Suppressor macrophage treated with lipopolysaccharide for 1 hour (primary cell): ENCODE measurements at regions not wholly inside any gene's neighbourhood (a gene's known extent, or its start where the extent isn't known, plus 50 kb on each side); places are given as distances from the start of the nearest gene placed in this dataset.
A peak's percentile ranks its signal among the peaks of the same experiment; 100 is the strongest.

Source experiments
- DNase-seq, 3 donors: peaks; one replicate each; pipeline ENCODE4 v3.0.0-alpha.2; 2020 to 2022

DNA sequence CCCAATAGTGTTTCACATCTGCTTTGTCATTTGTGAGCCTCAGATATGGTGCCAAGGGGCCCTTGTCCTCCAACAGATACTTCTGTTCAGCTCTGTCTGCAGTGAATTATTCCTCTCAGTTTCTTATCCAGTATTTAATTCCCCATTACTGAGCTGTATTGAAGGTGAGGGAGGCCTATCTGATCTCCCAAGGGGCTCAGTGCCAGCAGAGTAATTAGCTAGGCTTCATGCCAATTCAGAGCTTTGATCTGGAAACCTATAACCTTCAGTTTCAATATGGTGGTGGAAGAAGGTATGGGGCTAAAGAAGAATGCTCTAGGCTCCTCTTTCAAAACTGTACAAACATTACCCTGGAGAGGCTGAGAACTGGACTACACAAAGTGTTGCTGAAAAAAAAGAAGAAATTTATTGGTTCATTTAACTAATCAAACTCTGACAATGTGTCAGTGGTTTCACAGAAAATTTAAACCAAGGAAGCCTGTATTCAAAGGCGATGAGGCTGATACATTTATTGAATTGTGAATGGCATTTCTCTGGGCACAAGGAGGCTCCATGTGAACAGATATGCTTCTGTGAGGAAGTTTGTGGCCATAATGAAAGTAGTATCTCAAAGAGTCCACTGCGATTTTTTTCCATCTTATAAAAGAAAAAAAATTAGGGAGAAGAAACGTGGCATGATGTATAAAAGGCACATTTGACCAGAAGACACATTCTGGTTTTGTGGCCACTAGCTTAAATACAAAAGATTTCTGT lies 397.8 kb downstream of the TLE4 start:
- no peak for DNase-seq

DNA sequence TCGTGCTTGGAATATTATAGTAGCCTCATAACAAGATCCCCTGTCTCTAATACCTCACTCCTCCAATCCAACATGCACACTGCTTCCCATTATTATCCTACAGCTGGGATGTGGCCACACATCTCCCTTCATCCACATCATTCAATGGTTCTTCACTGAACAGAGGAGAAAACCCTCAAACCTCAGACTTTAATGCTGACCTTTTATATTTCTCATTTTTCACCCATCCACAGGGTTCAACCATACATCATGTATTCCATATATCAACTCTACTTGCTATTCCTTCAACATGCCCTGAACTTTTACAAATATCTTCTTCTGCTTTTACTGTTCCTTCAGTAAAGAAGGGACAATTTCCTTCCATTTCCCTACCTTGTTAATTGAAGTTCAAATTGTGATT lies 396.8 kb downstream of the TLE4 start:
- no peak for DNase-seq

DNA sequence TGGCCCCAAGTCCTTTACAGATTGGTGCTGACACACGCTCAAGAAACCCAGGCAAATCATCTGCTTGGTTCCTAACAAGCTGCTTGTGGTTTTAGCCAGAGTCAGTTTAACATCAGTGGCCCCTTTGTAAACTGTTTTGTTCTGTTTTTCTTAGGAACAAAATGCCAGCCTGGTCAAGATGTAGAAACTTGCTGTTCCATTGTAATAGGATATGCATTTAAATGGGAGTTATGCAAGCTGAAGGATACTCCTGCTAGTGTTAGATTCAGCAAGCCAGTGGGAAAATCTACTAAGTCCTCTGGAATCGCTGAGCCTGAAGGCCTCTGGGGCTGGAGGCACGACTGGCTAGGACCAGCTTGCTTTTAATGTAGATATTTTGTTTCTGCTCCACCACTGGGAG lies 391.1 kb downstream of the TLE4 start:
- no peak for DNase-seq

DNA sequence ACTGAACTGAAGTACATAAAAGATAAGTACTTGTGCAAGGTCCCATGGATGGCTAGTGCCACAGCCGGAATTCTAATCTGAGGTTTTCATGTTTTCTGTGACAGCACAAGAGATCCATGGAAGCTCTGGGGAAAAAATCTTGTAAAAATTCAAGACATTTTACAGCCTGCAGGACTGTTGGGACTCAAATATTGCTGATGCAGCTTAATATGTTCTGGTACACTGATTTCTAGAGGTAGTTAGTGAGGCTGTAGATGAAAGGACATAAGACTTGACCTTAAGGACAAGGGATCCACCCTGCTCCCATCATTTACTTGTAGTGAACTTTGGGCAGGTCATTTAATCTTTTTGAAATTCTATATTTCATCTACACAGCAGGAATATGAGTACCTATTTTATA lies 390.4 kb downstream of the TLE4 start:
- DNase-seq = no peak

DNA sequence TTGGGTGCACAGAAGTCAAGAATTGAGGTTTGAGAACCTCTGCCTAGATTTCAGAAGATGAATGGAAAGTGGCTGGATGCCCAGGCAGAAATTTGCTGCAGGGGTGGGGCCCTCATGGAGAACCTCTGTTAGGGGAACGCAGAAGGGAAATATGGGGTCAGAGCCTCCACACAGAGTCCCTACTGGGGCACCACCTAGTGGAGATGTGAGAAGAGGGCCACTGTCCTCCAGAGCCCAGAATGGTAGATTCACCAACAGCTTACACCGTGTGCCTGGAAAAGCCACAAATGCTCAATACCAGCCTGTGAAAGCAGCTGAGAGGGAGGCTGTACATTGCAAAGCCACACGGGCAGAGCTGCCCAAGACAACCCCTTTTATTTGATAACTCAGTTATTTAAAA lies 383.5 kb downstream of the TLE4 start:
- peak in 2 of 3 donors; percentile 11 to 12 for DNase-seq

DNA sequence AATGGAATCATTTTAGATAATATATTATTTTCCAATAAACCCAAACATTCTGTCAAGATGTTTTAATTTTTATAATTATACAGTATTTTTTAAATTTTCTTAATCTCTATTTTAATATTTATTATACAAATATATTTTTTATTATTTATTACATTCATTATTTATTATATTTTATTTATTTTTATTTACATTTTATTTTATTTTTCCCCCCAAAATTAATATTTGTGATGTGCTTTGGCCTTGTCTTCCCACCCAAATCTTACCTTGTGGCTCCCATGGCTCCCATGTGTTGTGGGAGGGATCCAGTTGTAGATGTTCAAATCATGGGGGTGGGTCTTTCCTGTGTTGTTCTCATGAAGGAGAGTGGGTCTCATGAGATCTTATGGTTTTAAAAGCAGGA lies 382.1 kb downstream of the TLE4 start:
- no peak for DNase-seq

DNA sequence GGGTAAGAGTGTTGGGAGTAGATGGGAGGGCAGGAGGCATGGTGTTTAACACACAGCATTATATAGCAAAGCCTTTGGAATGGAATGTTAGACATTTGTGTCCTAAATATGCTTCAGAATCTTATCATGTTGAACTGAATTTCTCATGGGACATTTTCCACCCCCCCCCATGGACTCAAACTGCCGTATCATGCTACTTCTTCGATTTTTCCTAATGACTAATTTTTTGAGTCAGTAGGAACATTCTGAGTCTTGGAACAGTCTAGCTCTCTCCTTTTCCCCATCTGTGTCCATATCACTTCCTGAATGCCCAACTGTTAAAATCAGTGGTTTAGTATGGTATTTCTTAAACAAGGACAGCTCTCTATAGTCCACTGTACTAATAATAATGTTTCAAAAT lies 380.6 kb downstream of the TLE4 start:
- DNase-seq = peak in 2 of 3 donors; percentile 23 to 42

DNA sequence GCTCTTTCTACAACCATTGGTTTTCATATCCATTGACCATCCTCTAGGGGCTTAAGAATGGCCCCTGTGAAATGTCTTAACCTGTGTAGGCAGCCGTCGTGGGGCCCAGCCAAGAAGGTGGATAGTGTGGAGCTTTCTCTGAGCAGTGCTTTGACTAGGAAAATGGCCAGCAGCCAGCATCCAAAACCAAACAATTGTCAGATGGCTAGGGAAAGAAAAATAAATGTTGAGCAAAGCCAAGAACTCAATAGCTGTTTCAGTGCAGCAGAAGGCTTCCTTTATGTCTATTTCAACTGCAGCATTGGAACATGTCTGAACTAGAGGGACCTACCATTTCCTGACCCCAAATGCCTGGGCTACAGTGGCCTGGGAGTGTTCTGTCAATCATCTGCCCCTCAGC lies 374.9 kb downstream of the TLE4 start:
- no peak for DNase-seq

DNA sequence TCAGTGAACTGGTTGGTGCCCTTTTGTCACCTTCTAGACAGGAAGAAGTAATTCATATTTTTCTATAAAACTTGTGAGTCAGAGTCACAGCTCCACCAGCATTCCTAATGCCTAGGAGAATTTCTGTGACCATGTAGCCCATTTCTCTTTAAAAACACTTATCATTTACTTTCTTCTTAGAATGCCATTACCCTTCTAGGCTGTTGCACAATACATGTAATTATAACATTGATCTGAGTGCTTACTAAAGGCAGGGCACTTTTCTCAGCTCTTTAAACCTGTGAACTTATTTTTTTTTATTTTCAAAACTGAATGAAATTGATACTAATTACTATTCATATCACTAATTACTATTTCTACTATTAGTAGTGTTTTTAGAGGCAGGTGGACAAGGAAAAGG lies 373.7 kb downstream of the TLE4 start:
- peak in 1 of 3 donors; percentile 8 for DNase-seq

DNA sequence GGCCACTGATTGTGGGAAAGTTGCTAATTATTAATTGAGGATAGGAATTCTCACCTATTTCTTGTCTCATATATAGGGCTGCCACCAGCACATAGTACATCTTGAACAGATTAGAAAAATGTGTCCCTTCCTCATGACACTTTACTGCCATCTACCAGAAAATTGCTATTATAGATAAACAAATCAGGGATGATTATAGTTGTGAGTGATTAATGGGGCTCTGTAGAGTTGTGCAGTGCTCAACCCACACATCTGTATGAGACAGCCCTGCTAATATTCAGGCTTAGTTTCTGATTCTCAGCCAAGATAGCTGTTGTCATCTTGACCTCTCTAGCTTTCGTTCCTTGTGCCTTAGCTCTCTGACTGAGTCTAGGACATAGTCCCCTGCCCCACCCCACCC lies 373.3 kb downstream of the TLE4 start:
- peak; percentile 7 to 52 (median 49) for DNase-seq

DNA sequence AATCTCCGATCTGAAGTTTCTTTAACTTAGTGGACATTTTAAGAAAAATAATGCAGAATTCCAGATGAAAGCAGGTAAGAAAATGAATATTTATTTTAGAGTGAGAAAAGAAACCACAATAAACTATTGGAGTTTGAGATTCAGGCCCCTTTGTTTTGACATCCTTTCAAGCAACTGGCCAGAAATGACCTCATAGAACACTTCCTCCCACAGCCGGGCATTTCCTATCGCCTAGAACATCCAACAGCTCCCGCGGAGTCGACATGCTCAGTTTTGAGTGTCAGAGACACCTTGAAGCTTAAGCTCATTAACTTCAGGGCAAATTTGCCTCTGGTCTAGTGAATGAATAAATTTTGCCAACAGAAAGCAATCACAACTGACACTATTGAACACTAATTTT lies 369.2 kb downstream of the TLE4 start:
- DNase-seq = peak in 1 of 3 donors; percentile 11

DNA sequence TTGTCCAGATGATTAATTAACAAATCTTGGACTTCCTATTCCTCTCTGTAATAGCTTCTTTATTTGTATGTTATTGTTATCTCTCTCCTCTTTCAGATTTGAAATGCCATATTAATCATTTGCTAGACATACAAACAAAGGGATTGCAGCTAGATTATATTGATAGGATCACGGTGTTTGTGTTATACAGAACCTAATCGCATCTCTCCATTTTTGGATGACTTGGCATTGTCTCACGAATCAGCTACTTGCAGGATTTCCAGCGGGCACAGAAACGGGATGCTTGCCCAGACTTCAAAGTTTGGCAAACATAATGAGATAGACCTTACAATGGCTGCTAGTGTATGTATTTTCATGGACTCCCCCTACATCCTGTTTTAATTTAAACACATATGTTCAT lies 368.1 kb downstream of the TLE4 start:
- no peak for DNase-seq

DNA sequence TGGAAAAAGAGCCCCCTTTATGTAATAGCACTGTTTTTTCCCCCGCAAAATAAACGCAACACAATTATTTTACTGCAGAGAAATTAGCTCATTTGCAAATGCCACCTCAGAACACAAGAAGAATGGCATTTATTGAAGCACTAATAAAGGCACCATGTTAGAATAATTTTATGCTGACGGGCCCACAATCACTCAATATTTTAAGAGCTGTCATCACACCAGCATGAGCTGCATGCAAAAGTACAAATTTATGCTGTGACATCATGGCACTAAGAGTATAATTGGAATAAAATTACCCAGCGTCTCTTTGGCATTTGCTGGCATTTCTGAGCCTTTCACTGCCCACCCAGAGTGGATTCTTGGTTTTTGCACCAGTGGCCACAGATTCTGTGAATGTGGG lies 364.6 kb downstream of the TLE4 start:
- no peak for DNase-seq

DNA sequence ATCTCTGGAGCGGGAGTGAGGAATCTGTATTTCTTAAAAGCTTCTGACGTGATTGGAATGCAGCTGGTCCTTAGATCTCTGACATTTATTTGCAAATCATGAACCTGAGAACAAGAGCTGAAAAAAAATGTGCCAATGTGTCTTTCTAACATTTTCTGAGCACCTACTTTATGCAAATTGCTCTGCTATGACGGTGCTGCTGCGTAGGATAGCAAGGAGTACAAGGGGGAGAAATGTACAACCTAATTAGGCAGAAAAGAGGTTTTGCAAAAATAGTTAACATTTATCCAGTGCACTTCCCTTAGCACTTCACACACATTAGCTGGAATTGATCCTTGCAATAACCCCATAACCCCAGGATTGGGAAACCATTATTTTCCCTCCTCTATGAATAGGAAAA lies 357.5 kb downstream of the TLE4 start:
- DNase-seq = no peak

DNA sequence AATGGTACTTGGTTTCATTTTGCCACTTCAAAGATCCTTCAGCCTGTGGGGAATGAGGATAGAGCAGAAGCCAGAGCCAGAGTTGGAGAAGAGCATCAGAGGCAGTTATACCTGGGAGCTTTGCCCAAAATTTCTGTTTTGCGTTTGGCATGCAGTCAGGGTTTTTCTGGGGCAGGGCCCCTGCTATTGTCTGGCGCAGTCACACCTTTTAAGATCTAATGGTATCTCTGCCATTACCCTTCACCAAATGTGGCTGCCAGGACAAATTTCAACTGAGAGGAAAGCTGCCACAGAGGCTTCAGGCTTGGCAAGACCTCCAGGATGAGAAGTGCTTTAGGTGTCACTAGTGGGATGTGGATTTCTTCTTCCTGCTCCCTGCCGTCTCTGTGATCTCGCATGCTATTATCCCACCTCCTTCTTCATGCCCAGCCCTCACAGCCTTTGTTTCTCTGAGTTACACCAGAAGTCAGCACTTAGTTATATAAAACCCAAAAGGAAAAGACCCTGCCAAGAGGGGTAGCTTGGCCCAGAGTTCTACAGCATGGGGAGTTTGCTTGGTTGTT lies 357.0 kb downstream of the TLE4 start:
- DNase-seq = no peak

DNA sequence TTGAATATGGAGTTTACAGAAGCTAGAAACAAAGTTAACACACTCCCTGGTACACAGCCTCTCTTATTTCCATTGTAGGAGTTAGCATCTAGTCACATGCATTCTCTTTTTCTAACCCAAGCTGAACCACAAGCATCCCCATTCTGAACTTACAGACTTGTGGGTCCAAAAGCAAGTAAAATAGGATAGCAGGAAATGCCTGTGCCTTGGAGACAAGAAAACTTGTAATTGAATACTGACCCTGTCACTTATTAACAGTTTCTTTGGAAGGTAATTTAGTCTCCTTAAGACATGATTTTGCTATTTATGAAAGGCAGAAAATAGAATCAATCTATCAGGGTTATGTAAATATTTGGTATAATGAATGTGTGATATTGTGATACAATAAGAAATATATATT lies 353.6 kb downstream of the TLE4 start:
- no peak for DNase-seq

DNA sequence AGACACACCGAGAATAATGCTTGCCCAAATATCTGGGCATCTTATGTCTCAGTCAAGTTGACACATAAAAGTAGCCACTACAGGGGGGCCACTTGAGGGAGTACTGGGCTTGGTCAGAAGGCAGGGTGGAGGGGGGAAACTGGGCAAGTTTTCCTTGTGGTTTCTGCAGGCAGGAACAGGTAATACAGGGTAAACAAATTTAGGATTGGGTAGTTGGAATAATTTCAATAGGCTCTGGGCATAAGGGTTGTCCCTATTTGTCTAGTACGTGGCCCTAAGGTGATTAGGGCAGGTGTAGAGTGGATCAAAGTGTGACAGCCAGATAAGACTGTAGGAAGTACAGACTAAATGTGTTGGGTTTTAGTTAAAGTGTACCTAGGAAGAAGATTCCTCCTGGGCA lies 353.1 kb downstream of the TLE4 start:
- no peak for DNase-seq

DNA sequence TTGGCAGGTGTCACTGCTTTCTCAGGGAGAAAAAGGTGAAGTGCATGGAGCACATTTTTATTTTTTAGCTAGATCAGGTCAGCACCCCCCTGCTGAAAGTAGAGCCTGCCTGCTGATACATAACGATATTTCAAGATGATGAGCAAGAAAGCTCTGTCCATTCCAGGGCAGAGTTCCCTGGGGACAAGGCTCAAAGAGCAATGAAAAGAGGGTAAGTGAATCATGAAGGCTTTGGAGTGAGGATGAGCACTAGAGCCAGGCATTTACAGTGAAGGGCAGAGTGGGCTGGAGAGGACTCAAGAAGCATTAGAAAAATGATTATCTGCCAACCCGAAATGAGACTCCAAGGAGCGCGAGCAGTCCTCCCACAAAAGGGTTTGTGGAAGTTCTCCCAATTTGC lies 345.7 kb downstream of the TLE4 start:
- no peak for DNase-seq

DNA sequence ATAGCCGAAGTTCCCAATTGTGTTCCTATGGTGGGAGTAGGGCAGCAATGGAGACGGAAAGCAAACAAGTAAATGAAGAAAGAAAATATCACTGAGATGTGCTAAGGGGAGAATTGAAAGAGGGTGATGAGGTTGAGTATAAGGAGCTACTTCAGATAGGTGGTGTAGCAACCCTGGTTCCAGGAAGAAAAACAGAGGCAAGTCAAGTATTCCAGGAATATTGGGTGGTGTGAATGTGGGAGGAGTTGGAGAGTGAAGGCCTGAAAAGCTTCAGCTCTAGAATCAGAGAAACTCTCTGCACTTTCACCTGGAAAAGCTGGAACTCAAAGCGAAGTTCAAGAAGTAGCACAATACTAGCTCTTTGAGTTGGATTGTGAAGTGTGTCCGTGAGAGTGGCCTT lies 342.1 kb downstream of the TLE4 start:
- no peak for DNase-seq

DNA sequence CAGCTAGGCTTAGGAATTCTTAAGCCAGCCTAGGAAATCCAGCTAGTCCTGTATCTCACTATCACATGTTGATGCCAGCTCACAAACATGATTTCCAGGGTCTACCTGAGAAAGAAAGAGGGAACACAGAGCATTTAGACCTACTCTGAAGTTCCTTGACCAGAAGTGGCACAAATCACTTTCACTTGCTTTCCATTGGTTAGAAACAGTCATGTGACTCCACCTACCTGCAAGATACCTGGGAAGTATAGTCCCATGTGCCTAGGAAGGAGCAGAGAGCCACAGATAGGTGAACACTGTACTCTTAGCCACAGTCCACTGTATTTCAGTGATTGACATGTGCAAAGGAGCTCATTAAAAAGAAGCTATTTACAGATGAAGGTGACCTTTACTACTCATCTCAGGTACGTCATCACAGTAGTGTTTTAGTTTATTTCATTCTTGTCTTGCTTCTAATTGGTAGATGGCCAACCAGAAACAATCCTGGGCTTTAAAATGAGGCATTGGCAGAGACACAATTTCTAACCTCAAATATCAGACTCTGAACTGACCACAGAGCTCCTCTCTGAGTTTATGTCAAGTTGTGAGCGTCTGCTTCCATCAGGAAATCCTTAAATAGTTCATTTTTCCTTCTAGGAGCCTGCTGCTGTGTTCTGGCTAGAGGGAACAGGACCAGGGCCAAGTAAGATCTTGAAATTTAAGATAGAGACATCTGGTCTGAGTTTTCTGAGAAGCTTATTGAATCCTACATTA lies 340.7 kb downstream of the TLE4 start:
- no peak for DNase-seq

DNA sequence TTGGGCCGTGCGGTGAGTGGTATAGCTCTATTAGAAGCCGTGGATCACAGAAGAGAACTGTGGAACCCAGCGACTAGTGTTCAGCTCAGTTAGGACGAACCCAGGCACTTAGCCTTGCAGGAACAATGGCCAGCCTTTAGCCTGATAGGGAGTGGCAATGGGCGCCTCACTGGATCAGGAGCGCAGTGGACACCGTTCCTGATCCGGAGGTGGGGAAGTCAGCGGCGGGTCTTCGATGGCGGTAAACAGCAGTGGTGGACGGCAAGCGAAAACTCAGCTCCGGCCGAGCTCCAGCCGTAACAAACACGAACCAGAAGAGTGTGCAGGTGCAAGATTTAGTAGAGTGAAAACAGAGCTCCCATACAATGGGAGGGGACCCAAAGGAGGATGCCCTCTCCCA lies 340.0 kb downstream of the TLE4 start:
- DNase-seq = no peak

DNA sequence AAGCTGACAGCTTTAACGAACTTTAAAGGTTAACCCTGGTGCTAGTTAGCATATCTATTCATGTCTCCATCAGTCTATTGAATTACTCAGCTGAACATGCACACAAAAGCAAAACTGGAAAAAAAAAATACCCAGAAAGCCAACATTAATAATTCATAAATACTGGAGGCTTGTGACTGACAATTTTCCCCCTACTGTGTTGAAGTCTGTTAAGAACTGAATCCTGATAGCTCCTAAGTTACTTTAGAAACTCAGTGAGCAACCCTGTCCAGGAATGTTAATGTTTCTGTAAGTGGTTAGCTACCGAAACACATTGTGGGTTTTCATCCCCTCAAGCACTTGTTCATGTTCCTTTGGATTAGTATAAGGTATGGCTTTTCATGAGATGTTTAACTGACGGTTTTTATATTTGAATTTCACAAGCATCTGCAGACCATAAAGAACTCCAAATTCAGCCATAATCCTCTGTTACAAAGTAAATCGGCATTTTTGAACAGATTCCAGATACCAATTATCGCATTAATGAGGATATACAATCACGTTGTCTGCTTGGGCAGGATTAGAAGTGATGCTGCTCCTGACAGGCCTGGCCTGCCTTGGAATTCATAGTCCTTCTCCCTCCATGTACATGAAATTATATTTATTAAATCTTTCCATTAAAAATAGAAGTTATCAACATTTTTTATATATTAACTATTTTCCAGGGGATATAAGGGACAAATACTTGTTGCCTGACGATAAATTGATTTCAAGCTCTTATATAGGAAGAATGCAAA lies 331.2 kb downstream of the TLE4 start:
- no peak for DNase-seq

DNA sequence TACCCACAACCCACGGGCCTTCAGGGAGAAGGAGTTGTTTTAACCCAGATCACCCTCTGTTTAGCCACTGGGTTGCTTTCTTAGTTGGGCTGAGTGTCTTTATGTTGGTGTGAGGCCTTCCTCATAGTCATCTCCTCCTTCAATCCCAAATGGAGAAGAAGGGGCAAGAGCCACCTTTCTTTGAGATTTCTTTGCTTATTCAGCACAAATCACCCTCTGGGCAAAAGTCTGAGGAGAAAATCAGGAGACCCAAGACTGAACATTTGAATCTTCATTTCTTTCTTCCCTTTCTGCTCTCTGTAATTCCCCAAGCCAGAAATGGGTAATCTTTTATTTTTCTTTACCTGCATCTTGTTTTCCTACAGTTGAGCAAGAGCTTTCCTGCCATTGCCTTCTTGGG lies 329.0 kb downstream of the TLE4 start:
- no peak for DNase-seq
